Transverse colon (tissue), 4 donors: ENCODE measurements at regions not wholly inside any gene's neighbourhood (a gene's known extent, or its start where the extent isn't known, plus 50 kb on each side); places are given as distances from the start of the nearest gene placed in this dataset.

ENCODE experiments used
- EP300 ChIP-seq: sonication (generic); formaldehyde crosslinking; IDR thresholded peaks from one replicate; pipeline ENCODE4 v1.6.1; 2017; ENCODE audit warnings: antibody characterized with exemption, low read depth
- POLR2A ChIP-seq: fragments of 450-650 bp; IDR thresholded peaks from one replicate; pipeline ENCODE4 v1.6.1; 2016; ENCODE audit warnings: antibody characterized with exemption, mild to moderate bottlenecking, moderate library complexity
- POLR2AphosphoS5 ChIP-seq, 3 donors: sonication (generic); formaldehyde crosslinking; IDR thresholded peaks; one replicate each; pipeline ENCODE4 v1.6.1; 2016; ENCODE audit warnings: antibody characterized with exemption in 3 of 3
- TF ChIP-seq, protein P1 (sequence below), 5 experiments: fragments of 200-600 bp in 3 of 5; fragments of 450-650 bp in 2 of 5; sonication (generic) in 3 of 5; IDR thresholded peaks; 1 replicate in 2 of 5; 2 replicates in 3 of 5; pipeline ENCODE4 v1.5.1; 2016 to 2017; ENCODE audit warnings: antibody characterized with exemption in 5 of 5, inconsistent platforms in 3 of 5, mild to moderate bottlenecking in 2 of 5, moderate library complexity in 1 of 5

DNA sequence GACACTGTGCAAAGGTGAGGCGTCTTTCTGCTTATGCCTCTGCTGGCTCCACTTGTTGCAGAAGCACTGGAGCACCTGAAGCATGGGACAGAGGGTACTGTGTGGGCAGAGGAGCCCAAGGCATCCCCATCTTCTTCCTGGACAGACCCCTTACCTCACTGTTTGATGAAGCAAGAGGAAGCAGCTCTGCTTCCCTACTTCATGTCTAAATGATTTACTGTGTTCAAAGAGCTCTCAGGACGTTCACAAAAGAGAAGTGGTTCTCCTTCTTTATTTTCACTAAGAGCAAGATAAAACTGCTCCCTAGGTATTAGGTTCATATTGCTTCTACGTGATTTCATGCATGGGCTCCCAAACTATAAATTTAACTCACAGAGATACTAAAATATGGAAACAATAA lies 1635.4 kb upstream of the SLC10A2 start:
- TF ChIP-seq, protein P1, sequence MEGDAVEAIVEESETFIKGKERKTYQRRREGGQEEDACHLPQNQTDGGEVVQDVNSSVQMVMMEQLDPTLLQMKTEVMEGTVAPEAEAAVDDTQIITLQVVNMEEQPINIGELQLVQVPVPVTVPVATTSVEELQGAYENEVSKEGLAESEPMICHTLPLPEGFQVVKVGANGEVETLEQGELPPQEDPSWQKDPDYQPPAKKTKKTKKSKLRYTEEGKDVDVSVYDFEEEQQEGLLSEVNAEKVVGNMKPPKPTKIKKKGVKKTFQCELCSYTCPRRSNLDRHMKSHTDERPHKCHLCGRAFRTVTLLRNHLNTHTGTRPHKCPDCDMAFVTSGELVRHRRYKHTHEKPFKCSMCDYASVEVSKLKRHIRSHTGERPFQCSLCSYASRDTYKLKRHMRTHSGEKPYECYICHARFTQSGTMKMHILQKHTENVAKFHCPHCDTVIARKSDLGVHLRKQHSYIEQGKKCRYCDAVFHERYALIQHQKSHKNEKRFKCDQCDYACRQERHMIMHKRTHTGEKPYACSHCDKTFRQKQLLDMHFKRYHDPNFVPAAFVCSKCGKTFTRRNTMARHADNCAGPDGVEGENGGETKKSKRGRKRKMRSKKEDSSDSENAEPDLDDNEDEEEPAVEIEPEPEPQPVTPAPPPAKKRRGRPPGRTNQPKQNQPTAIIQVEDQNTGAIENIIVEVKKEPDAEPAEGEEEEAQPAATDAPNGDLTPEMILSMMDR (IDR thresholded peaks at IDR 0.05) = no peak
- TF ChIP-seq POLR2A = no peak
- no peak for TF ChIP-seq EP300
- no peak for TF ChIP-seq POLR2AphosphoS5 (IDR thresholded peaks at IDR 0.05)
